Keratinocyte (primary cell): ENCODE measurements at regions not wholly inside any gene's neighbourhood (a gene's known extent, or its start where the extent isn't known, plus 50 kb on each side); places are given as distances from the start of the nearest gene placed in this dataset.

Source experiments
- DNase-seq: peaks from one replicate; pipeline ENCODE4 v3.0.0-alpha.2; 2011; ENCODE audit warnings: low read depth, missing footprints, low spot score
- FAIRE-seq: peaks from 2 replicates; lab custom pipeline; 2011; peaks lifted over from hg19 to GRCh38; lab: Jason Lieb, UNC
- H2AFZ ChIP-seq: 2 replicates; pipeline ENCODE4 v1.6.0; 2012; ENCODE audit warnings: low read length, control low read depth, inconsistent platforms; ENCODE audit not compliant: control insufficient read depth
- H3K27ac ChIP-seq: 2 replicates; pipeline ENCODE4 v1.5.1; 2011; ENCODE audit warnings: low read length; ENCODE audit not compliant: control insufficient read depth, insufficient read depth
- H3K27me3 ChIP-seq: 3 replicates; pipeline ENCODE4 v1.6.0; 2011; ENCODE audit warnings: low read length; ENCODE audit not compliant: control insufficient read depth, insufficient read depth; ENCODE audit errors: extremely low read depth
- H3K36me3 ChIP-seq, 2 experiments: 2 replicates in 1 of 2; 3 replicates in 1 of 2; pipeline ENCODE4 v1.5.1; 2011; ENCODE audit warnings: low read length in 2 of 2, mild to moderate bottlenecking in 1 of 2; ENCODE audit not compliant: control insufficient read depth in 2 of 2, insufficient read depth in 2 of 2; ENCODE audit errors: extremely low read depth in 1 of 2
- H3K4me1 ChIP-seq: 3 replicates; pipeline ENCODE4 v1.5.1; 2011; ENCODE audit warnings: low read length; ENCODE audit not compliant: control insufficient read depth, insufficient read depth; ENCODE audit errors: extremely low read depth
- H3K4me2 ChIP-seq: 3 replicates; pipeline ENCODE4 v1.6.0; 2011; ENCODE audit warnings: low read depth, low read length; ENCODE audit not compliant: control insufficient read depth, insufficient read depth; ENCODE audit errors: extremely low read depth
- H3K4me3 ChIP-seq, 3 experiments: fragments of 200-600 bp in 1 of 3; sonication (generic) in 1 of 3; 2 replicates in 2 of 3; 3 replicates in 1 of 3; pipeline ENCODE4 v1.5.1; 2011 to 2016; ENCODE audit warnings: low read length in 3 of 3, mild to moderate bottlenecking in 3 of 3, control low read depth in 2 of 3, inconsistent platforms in 1 of 3, low read depth in 1 of 3, mixed read lengths in 1 of 3, mixed run types in 1 of 3, moderate library complexity in 1 of 3; ENCODE audit not compliant: control insufficient read depth in 2 of 3, insufficient read depth in 2 of 3; ENCODE audit errors: extremely low read depth in 1 of 3
- H3K79me2 ChIP-seq: 2 replicates; pipeline ENCODE4 v1.6.0; 2012; ENCODE audit warnings: low read length; ENCODE audit not compliant: control insufficient read depth, insufficient read depth
- H3K9ac ChIP-seq: 3 replicates; pipeline ENCODE4 v1.6.0; 2011; ENCODE audit warnings: low read length; ENCODE audit not compliant: control insufficient read depth, insufficient read depth; ENCODE audit errors: extremely low read depth
- H3K9me1 ChIP-seq: 3 replicates; pipeline ENCODE4 v1.6.0; 2011; ENCODE audit warnings: low read length; ENCODE audit not compliant: control insufficient read depth, insufficient read depth; ENCODE audit errors: extremely low read depth
- H3K9me3 ChIP-seq: 2 replicates; pipeline ENCODE4 v1.5.1; 2012; ENCODE audit warnings: low read depth, low read length; ENCODE audit not compliant: control insufficient read depth
- H4K20me1 ChIP-seq: 3 replicates; pipeline ENCODE4 v1.6.0; 2011; ENCODE audit warnings: low read length; ENCODE audit not compliant: control insufficient read depth, insufficient read depth; ENCODE audit errors: extremely low read depth
- CTCF ChIP-seq, 3 experiments: IDR thresholded peaks in 1 of 3; conservative IDR thresholded peaks in 1 of 3; optimal IDR thresholded peaks in 1 of 3; 2 replicates in 2 of 3; 3 replicates in 1 of 3; pipeline versions ENCODE3 to v1.5.1; 2011; ENCODE audit warnings: low read length in 3 of 3, mild to moderate bottlenecking in 3 of 3, moderate library complexity in 2 of 3, control low read depth in 1 of 3, inconsistent platforms in 1 of 3; ENCODE audit not compliant: insufficient read depth in 2 of 3; ENCODE audit errors: extremely low read depth in 1 of 3
- EZH2 ChIP-seq: IDR thresholded peaks from one replicate; pipeline ENCODE4 v1.6.1; 2012; ENCODE audit warnings: inconsistent platforms, mild to moderate bottlenecking, low read length, moderate library complexity
- dilution Hi-C: fragments of 300-500 bp; cut with MboI; formaldehyde crosslinking; loops from one replicate; pipeline ENCODE4 v1.7.0; 2020; ENCODE audit warnings: low sequenced_read_pairs; ENCODE audit not compliant: extremely low pct_ligation_motif_present

DNA sequence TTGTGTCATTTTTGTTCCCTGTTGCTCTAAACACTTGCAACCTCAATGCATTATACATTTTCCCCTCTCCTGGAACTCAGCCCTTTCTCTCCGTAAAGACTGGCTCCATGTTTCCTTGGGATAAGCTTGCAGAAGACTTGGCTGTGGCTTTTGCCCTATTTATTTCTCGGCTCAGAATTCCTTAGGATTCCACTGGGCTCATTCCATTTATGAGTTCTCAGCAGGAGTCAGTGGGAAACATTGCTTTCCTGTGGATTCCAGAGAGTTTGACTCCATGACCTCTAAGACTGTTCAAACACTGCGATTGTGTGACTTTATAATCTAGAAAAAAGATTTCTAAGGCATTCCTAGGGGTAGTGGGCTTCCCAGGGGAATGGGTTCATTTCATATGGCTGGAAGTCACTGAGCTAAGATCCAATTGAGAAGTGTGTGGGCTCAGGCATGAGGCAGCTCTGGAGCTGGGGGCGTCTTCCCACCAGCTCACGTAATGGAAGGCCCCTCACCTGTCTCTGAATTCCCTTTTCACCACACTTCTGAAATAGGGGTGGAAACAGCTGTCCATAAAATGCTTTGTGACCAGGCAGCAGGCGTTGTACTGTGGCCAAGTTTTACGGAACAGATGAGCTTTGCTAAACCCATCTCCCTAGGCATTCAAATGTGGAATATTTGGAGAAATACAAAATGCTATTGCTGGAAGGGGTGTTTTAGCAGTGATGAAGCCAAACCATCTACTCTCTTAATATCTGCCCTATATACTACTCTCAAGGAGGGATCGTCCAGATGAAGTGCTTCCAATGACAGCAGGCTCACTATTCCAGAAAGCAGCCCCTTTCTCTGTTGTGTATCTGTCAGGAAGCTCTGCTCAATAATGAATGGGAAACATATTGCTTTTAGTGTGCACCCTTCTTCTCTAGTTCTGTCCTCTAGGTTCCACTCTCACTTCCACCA lies 91.8 kb upstream of the BCL6 start:
- dilution Hi-C loops, result no loop called here
- Histone ChIP-seq H3K27ac (no peak overlapping the region), H3K27me3 (no peaks in the 10 kb centered on the region), H3K9ac (no peak overlapping the region), H3K79me2 (no peaks in the 10 kb centered on the region), H4K20me1 (no peaks in the 10 kb centered on the region), H3K4me1 (no peaks in the 10 kb centered on the region), H3K4me2 (no peak overlapping the region), H3K4me3 (no peak overlapping the region), H3K9me3 (no peaks in the 10 kb centered on the region), H3K9me1 (no peaks in the 10 kb centered on the region), H2AFZ (no peak overlapping the region), H3K36me3 (no peaks in the 10 kb centered on the region)
- DNase-seq (no peak), FAIRE-seq (no peak)
- no peak for TF ChIP-seq EZH2
- TF ChIP-seq CTCF (optimal IDR thresholded peaks at IDR 0.05 in 1 of 3, IDR thresholded peaks at IDR 0.05 in 1 of 3, conservative IDR thresholded peaks at IDR 0.05 in 1 of 3; ENCODE audit: extremely low read depth in 1 of 3, insufficient read depth in 2 of 3, low read length in 3 of 3), result no peak

- Histone ChIP-seq H3K27ac (no peak overlapping the region), H3K4me2 (no peak overlapping the region), H3K9ac (no peak overlapping the region), H3K79me2 (no peaks in the 10 kb centered on the region), H3K9me3 (no peaks in the 10 kb centered on the region), H3K27me3 (no peaks in the 10 kb centered on the region), H3K36me3 (no peaks in the 10 kb centered on the region), H3K9me1 (no peaks in the 10 kb centered on the region), H3K4me1 (no peaks in the 10 kb centered on the region), H4K20me1 (no peaks in the 10 kb centered on the region), H2AFZ (no peak overlapping the region), H3K4me3 (no peak overlapping the region)
- FAIRE-seq (no peak), DNase-seq (no peak)
- TF ChIP-seq CTCF (optimal IDR thresholded peaks at IDR 0.05 in 1 of 3, IDR thresholded peaks at IDR 0.05 in 1 of 3, conservative IDR thresholded peaks at IDR 0.05 in 1 of 3; ENCODE audit: extremely low read depth in 1 of 3, insufficient read depth in 2 of 3, low read length in 3 of 3) (no peak), EZH2 (no peak)
- dilution Hi-C loops, result no loop called here
Measured at GRCh38 chr3:187838016-187838540, 92.8 kb upstream of the BCL6 start.
